ENCODE measurements at regions not wholly inside any gene's neighbourhood (a gene's known extent, or its start where the extent isn't known, plus 50 kb on each side); places are given as distances from the start of the nearest gene placed in this dataset.

GRCh38 chr12:111166779-111167540 lies 201.9 kb downstream of the PHETA1 start:
- Histone ChIP-seq H3K27me3 (ENCODE audit: insufficient read depth, low read length) (peaks cover 86% of the 10 kb centered on the region), H3K4me1 (ENCODE audit: control insufficient read depth, insufficient read depth, low read length, unreplicated experiment) (no peaks in the 10 kb centered on the region), H3K79me2 (ENCODE audit: control insufficient read depth, insufficient read depth, low read length, unreplicated experiment) (no peaks in the 10 kb centered on the region), H3K27ac (ENCODE audit: low read depth, low read length) (no peak overlapping the region), H2AFZ (ENCODE audit: low read length, unreplicated experiment) (no peak overlapping the region), H3K4me3 (ENCODE audit: low read depth, low read length) (no peak overlapping the region), H3K36me3 (ENCODE audit: insufficient read depth, low read length) (no peaks in the 10 kb centered on the region)

GRCh38 chr12:111164833-111165525 lies 203.9 kb downstream of the PHETA1 start:
- H3K27me3 ChIP-seq (ENCODE audit: insufficient read depth, low read length): peaks cover 92% of the 10 kb centered on the region
- no peak overlapping the region for H3K4me3 ChIP-seq (ENCODE audit: low read depth, low read length)
- no peaks in the 10 kb centered on the region for H3K4me1 ChIP-seq (ENCODE audit: control insufficient read depth, insufficient read depth, low read length, unreplicated experiment)
- H3K36me3 ChIP-seq (ENCODE audit: insufficient read depth, low read length): no peaks in the 10 kb centered on the region
- no peak overlapping the region for H3K27ac ChIP-seq (ENCODE audit: low read depth, low read length)
- H3K79me2 ChIP-seq (ENCODE audit: control insufficient read depth, insufficient read depth, low read length, unreplicated experiment): no peaks in the 10 kb centered on the region
- no peak overlapping the region for H2AFZ ChIP-seq (ENCODE audit: low read length, unreplicated experiment)

DNA sequence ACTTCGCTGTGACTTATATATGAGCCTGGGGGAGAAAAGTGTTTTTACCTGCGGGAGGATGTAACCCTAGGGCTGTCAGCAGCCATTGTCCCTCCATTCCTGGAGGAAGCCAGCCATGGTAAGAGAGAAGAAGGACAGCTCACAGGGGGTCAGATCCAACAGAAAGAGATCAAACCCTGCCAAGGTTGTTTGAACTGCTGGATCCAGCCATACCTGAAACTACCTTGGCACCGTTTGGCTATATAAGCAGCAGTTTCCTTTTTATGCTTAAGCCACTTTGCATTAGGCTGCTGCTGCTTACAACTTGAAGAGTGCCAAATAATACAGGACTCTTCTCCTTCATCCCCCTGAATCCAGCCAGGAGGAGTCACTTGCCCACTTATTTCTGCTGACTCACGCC lies 205.5 kb downstream of the PHETA1 start:
- H3K4me1 ChIP-seq (ENCODE audit: control insufficient read depth, insufficient read depth, low read length, unreplicated experiment): no peaks in the 10 kb centered on the region
- no peaks in the 10 kb centered on the region for H3K79me2 ChIP-seq (ENCODE audit: control insufficient read depth, insufficient read depth, low read length, unreplicated experiment)
- no peak overlapping the region for H3K27ac ChIP-seq (ENCODE audit: low read depth, low read length)
- peaks cover 92% of the 10 kb centered on the region for H3K27me3 ChIP-seq (ENCODE audit: insufficient read depth, low read length)
- no peak overlapping the region for H3K4me3 ChIP-seq (ENCODE audit: low read depth, low read length)
- no peak overlapping the region for H2AFZ ChIP-seq (ENCODE audit: low read length, unreplicated experiment)
- H3K36me3 ChIP-seq (ENCODE audit: insufficient read depth, low read length): no peaks in the 10 kb centered on the region

GRCh38 chr12:111161898-111162297 lies 207.0 kb downstream of the PHETA1 start:
- Histone ChIP-seq H3K4me1 (ENCODE audit: control insufficient read depth, insufficient read depth, low read length, unreplicated experiment) (no peaks in the 10 kb centered on the region), H3K27me3 (ENCODE audit: insufficient read depth, low read length) (peaks cover 91% of the 10 kb centered on the region), H3K36me3 (ENCODE audit: insufficient read depth, low read length) (no peaks in the 10 kb centered on the region), H3K79me2 (ENCODE audit: control insufficient read depth, insufficient read depth, low read length, unreplicated experiment) (no peaks in the 10 kb centered on the region), H3K27ac (ENCODE audit: low read depth, low read length) (no peak overlapping the region), H3K4me3 (ENCODE audit: low read depth, low read length) (no peak overlapping the region), H2AFZ (ENCODE audit: low read length, unreplicated experiment) (no peak overlapping the region)

DNA sequence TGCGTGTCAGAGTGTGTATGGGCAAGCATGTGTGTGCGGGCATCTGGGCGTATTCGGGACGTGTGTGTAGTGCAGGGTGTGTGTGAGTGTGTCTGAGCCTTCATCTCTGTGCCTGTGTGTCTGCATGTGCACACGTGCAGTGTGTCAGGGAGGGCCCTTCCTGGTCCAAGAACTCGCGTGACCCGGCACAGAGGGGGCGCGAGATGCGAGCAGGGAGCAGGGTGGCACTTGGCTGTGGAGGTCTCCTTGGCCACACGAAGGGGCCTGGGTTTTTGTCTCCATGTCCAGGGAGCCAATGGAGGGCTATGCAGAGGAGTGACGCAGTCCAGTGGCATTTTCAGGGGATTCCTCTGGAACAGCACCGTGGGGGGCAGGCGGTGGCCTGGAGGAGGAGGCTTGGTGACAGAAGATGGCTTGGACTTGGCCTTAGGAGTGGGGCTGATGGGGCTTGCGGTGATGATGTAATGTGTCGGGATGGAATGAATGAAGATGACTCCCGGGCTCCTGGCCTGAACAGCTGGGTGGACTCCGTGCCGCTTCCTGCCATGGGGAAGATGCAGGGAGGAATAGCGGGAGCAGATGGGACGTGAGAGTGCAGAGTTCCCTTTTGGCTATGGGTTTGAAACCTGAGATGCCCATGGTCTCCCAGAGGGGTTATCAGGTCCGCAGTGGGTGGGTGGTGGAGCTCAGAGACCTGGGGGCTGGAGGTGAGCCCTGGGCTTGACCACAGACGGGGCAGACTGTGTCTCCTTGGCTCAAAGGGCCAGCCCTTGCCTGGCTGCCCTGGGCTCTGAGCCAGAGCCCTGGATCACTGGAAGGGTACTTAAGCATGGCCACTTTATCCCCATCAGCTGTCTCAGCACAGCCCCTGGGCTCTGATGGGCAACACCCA lies 208.3 kb downstream of the PHETA1 start:
- H2AFZ ChIP-seq (ENCODE audit: low read length, unreplicated experiment): no peak overlapping the region
- H3K4me1 ChIP-seq (ENCODE audit: control insufficient read depth, insufficient read depth, low read length, unreplicated experiment): no peaks in the 10 kb centered on the region
- no peaks in the 10 kb centered on the region for H3K79me2 ChIP-seq (ENCODE audit: control insufficient read depth, insufficient read depth, low read length, unreplicated experiment)
- H3K27ac ChIP-seq (ENCODE audit: low read depth, low read length): no peak overlapping the region
- no peak overlapping the region for H3K4me3 ChIP-seq (ENCODE audit: low read depth, low read length)
- peaks cover 88% of the 10 kb centered on the region for H3K27me3 ChIP-seq (ENCODE audit: insufficient read depth, low read length)
- no peaks in the 10 kb centered on the region for H3K36me3 ChIP-seq (ENCODE audit: insufficient read depth, low read length)

GRCh38 chr12:111158992-111159391 lies 209.9 kb downstream of the PHETA1 start:
- Histone ChIP-seq H3K36me3 (ENCODE audit: insufficient read depth, low read length) (no peaks in the 10 kb centered on the region), H3K4me3 (ENCODE audit: low read depth, low read length) (no peak overlapping the region), H3K27ac (ENCODE audit: low read depth, low read length) (no peak overlapping the region), H3K4me1 (ENCODE audit: control insufficient read depth, insufficient read depth, low read length, unreplicated experiment) (no peaks in the 10 kb centered on the region), H3K79me2 (ENCODE audit: control insufficient read depth, insufficient read depth, low read length, unreplicated experiment) (no peaks in the 10 kb centered on the region), H3K27me3 (ENCODE audit: insufficient read depth, low read length) (peaks cover 91% of the 10 kb centered on the region), H2AFZ (ENCODE audit: low read length, unreplicated experiment) (no peak overlapping the region)

DNA sequence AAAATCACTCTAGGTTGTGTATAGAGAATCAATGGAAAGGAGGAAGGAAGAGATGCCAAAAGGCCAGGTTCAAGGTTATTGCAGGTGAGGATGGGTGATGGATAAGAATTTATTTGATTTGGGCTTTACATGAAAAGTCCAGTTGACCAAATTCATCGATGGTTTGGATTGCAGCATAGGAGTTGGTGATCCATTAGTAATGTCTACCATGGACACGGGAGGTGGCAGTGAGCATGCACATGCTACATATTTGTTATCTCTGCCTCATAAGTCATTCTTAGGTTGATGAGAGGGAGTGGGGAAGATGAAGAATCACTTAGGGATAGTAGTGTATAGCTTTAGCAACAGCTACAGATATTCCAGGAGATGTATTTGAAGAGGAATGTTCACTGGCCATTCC lies 211.4 kb downstream of the PHETA1 start:
- H3K27me3 ChIP-seq (ENCODE audit: insufficient read depth, low read length): peaks cover 96% of the 10 kb centered on the region

DNA sequence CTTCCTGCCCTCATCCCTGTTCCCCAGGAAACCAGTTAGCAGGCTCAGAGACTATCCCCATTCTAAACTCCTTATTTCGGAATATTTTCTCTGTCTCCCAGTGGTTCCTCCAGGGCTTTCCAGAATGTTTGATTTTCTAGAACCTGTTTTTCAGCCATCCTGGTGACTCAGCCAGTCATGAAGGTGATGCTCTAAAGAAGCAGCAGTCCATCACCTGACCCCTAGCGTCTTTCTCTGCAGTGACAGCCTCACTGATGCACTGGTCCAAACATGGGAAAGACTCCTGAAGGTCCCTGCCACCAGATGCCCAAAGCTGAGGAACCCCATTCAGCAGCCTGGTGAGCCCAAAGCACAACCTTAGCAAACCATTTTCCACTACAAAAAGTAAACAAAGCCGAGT lies 212.6 kb downstream of the PHETA1 start:
- H3K4me1 ChIP-seq (ENCODE audit: control insufficient read depth, insufficient read depth, low read length, unreplicated experiment): no peaks in the 10 kb centered on the region
- no peaks in the 10 kb centered on the region for H3K79me2 ChIP-seq (ENCODE audit: control insufficient read depth, insufficient read depth, low read length, unreplicated experiment)
- no peak overlapping the region for H3K4me3 ChIP-seq (ENCODE audit: low read depth, low read length)
- H2AFZ ChIP-seq (ENCODE audit: low read length, unreplicated experiment): no peak overlapping the region
- no peak overlapping the region for H3K27ac ChIP-seq (ENCODE audit: low read depth, low read length)
- peaks cover 91% of the 10 kb centered on the region for H3K27me3 ChIP-seq (ENCODE audit: insufficient read depth, low read length)
- no peaks in the 10 kb centered on the region for H3K36me3 ChIP-seq (ENCODE audit: insufficient read depth, low read length)

More for the DNA sequence above, 211.4 kb downstream of the PHETA1 start:
- Histone ChIP-seq H3K79me2 (ENCODE audit: control insufficient read depth, insufficient read depth, low read length, unreplicated experiment) (no peaks in the 10 kb centered on the region), H3K36me3 (ENCODE audit: insufficient read depth, low read length) (no peaks in the 10 kb centered on the region), H3K4me3 (ENCODE audit: low read depth, low read length) (no peak overlapping the region), H3K4me1 (ENCODE audit: control insufficient read depth, insufficient read depth, low read length, unreplicated experiment) (no peaks in the 10 kb centered on the region), H3K27ac (ENCODE audit: low read depth, low read length) (no peak overlapping the region), H2AFZ (ENCODE audit: low read length, unreplicated experiment) (no peak overlapping the region)

DNA sequence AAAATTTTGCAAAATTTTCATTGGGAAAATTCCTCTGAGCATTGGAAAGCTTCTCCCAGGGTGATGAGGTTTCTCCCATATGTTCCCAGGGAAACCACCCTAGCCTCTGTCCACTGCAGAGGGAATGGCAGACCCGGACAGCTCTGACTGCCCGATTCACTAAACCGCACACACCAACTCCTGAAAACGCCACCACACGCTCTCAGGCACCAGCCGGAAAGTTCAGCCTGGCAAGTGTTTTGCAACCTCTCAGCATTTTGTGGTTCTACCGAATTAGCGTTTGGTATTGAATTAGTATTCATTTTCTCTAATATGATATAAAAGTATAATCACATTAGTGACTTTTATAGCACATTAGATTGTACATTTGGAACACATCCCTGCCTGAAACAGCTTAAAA lies 213.4 kb downstream of the PHETA1 start:
- Histone ChIP-seq H3K27me3 (ENCODE audit: insufficient read depth, low read length) (peaks cover 91% of the 10 kb centered on the region), H3K4me1 (ENCODE audit: control insufficient read depth, insufficient read depth, low read length, unreplicated experiment) (no peaks in the 10 kb centered on the region), H3K36me3 (ENCODE audit: insufficient read depth, low read length) (no peaks in the 10 kb centered on the region), H3K79me2 (ENCODE audit: control insufficient read depth, insufficient read depth, low read length, unreplicated experiment) (no peaks in the 10 kb centered on the region), H3K4me3 (ENCODE audit: low read depth, low read length) (no peak overlapping the region), H3K27ac (ENCODE audit: low read depth, low read length) (no peak overlapping the region), H2AFZ (ENCODE audit: low read length, unreplicated experiment) (no peak overlapping the region)

DNA sequence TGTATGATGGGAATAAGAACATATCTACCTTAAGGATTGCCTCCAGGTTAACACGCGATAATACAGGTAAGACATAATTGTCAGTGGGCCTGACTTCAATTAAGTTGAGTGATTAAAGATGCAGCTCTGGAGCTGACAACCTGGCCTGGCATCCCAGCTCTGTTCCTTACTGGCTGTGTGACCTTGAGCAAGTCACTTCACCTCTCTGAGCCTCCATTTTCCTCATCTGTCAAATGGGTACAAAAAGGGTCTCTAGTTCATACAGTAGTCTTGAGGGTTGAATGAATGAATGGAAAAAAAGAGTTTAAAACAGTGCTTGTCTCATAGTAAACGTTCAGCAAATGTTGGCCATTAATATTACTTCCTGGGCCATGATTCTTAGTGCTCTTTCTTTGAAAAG lies 213.9 kb downstream of the PHETA1 start:
- Histone ChIP-seq H3K4me3 (ENCODE audit: low read depth, low read length) (no peak overlapping the region), H2AFZ (ENCODE audit: low read length, unreplicated experiment) (no peak overlapping the region), H3K36me3 (ENCODE audit: insufficient read depth, low read length) (no peaks in the 10 kb centered on the region), H3K27me3 (ENCODE audit: insufficient read depth, low read length) (peaks cover 91% of the 10 kb centered on the region), H3K79me2 (ENCODE audit: control insufficient read depth, insufficient read depth, low read length, unreplicated experiment) (no peaks in the 10 kb centered on the region), H3K27ac (ENCODE audit: low read depth, low read length) (no peak overlapping the region), H3K4me1 (ENCODE audit: control insufficient read depth, insufficient read depth, low read length, unreplicated experiment) (no peaks in the 10 kb centered on the region)

All from ACC112 (cell line).